NOMO-1 treated with dmso at 0.1 percent for 144 hours (cell line): ENCODE measurements at regions not wholly inside any gene's neighbourhood (a gene's known extent, or its start where the extent isn't known, plus 50 kb on each side); places are given as distances from the start of the nearest gene placed in this dataset.
A peak's percentile ranks its signal among the peaks of the same experiment; 100 is the strongest.
"Not testable (repeated sequence)": the region's sequence is repeated elsewhere in the genome, so short reads cannot be mapped to it uniquely, and the experiment has no call there.

Experiments
- DNase-seq: peaks from one replicate; lab custom pipeline; 2025; ENCODE audit not compliant: unreplicated experiment; lab: John Stamatoyannopoulos, UW

DNA sequence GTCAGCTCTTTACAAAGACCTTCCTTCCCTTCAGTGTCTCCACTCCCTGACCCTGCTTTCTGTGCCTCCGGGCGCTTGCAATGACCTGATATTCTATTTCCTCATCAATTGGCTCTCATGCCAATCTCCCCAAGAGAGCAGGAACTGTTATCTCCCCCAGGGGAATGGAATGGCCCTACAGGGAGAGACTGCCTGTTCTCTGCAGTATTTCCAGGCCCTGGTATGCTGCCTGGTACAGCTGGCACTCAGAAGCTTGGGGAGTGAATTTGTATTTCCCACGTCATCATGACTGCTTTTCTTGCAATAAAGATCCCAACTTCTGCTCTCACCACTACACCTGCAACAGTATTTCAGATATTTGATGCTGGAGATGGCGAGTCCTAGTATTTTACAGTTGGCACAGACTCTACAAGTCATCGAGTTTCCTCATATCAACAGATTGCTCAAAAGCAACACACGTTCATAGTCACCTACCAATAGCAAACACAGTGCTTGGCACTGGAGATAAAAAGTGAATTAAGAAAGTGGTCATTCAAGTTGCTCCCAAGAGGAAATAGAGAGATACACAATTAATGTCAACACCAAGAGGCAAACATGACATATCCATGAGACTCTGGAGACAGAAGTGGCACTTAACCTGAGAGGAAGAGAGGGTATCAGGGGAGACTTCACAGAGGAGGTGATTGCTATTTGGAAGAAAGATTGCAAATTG is 90.5 kb upstream of the EGFL6 start:
- no peak for DNase-seq

DNA sequence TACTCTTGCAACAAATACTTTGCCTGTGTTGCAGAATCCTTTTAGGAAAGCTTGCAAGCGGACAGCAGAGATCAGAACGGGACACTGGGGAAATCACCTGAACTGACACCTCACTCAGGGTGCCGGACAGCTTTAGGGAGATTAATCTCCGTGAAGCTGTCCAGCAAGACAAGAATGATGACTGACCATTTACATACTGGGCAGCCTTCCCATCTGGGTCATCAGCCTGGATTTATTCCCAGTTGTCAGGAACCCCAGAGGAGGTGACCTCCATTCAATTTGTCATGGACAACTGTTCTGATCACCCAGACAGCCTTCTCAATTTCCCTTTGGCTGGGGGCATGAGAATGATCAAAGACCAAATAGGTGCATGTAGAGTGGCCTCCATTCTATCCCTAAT is 93.0 kb upstream of the EGFL6 start:
- DNase-seq: no peak

DNA sequence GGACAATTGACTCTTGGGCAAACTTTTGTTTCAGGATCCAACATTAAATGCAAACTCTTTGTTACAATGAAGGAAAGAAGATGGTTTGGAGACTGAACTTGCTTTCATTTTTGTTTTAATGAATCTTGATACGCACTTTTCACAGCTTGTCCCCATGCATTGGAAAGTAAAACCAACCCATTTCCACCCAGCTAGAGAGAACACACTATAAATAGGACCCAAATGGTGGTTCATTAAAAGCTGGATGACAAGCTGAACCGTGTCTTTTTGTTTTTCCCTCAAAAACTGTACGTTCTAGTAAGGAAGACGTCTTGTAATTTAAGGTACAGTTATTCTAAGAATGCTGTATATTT is 95.3 kb upstream of the EGFL6 start:
- no peak for DNase-seq

DNA sequence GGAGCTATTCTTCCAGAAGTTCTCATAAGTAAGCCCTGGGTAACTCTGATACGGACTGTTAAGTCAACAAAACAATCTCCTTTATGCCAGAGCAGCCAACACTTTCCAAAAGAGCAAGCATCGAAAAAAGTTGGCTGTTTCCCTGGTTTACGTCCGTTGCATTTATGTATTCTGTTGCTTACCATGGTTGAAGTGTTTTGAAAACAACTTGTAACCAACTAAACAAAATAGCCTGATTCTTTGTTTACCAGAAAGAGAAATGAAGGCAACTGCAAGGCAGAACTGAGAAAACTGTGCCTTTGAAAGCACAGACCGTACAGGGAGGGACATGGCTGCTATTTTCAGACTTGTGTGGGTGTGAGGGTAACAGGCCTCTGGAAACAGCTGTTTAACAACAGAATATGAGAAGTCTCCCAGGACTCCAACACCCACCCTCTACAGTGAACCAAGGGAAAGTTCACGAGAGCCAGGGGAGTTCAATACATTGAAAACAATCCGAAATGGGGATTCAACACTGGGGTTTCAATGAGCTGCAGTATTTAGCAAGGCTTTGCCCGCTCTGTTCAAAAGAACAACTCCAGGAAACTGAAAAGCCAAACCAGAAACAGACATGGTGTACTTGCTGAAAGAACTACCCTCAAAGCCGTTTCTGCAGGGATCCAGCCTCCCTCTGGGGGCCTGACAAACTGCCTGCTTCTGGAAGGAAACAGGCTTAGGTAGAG is 95.8 kb upstream of the EGFL6 start:
- no peak for DNase-seq

DNA sequence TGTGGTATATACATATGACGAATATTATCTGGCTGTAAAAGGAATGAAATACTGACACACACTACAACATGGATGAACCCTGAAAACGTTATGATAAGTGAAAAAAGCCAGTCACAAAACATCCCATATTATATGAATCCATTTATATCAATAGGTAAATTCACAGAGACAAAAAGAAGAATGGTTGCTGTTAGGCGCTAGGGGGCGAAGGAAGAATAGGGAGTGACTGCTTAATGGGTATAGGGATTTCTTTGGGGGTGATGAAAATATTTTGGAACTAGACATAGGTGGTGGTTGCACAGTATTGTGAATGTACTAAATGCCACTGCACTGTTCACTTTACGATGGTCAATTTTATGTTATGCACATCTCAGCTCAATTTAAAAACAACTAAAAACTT is 96.4 kb upstream of the EGFL6 start:
- DNase-seq: no peak

GRCh38 chrX:13471269-13471668 is 98.1 kb upstream of the EGFL6 start:
- no peak for DNase-seq

DNA sequence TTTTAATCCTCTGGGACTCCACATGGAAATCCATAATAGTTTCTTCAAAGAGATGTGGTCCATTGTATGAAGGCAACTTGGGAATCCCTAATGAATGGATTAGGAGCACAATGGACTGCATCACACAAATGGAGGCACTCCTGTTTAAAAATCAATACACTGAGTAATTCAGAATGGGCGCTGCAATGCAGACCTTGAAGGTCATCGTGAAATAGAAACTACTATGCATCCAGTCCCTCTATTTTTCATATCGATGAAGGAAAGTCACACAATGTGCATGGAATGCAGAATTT is 98.8 kb upstream of the EGFL6 start:
- DNase-seq: no peak

DNA sequence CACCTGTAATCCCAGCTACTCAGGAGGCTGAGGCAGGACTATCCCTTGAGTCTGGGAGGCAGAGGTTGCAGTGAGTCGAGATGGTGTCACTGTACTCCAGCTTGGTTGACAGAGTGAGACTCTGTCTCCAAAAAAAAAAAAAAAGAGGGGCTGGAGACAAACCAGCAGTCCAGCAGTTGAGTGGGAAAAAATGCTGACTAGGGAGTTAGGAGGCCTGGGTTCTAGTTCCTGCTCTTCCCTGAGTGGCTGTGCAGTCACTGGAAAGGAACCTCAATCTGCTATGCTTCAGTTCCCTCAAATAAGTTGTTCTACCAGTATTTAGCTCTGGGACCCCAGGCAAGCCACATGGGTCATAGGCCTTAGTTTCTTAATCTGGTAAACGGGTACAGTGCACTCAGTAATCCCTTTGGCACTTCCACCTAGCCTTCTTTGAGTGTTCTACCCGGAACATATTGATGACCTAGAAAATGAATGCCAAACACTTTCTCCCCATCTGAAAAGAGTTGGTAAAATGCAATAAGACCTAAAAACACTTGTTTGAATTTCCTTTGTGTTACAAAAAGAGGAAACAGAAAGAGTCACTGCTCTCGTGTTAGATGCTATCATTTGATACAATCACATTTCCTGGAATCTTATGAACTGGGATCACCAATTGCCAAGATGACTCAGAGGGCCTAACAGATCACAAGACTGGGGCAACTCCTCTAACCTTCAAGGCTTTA is 99.3 kb upstream of the EGFL6 start:
- DNase-seq: no peak

GRCh38 chrX:13468096-13468495 is 101.3 kb upstream of the EGFL6 start:
- no peak for DNase-seq

DNA sequence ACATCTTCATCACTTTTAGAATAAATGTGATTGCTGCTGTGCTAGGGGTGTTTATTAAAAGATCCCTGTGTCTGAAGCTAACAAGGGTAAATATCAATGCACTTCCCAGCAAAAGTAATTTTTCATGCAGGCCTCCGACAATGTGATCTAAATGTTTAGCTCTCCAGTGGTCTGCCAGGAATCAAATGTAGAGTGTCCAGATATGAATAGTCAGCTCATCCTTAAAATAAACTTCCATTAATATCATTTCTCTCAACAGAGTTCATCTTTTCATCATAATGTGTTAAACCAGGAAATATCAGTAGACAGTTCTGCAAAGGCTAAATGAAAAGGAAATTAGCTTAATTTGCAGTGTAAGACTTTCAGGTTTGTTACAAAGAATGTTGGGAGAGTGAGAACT is 102.2 kb upstream of the EGFL6 start:
- DNase-seq: no peak

GRCh38 chrX:13464599-13465275 is 104.7 kb upstream of the EGFL6 start:
- no peak for DNase-seq

- DNase-seq: peak; percentile 2
Observed at GRCh38 chrX:13463608-13464007, 105.8 kb upstream of the EGFL6 start.

DNA sequence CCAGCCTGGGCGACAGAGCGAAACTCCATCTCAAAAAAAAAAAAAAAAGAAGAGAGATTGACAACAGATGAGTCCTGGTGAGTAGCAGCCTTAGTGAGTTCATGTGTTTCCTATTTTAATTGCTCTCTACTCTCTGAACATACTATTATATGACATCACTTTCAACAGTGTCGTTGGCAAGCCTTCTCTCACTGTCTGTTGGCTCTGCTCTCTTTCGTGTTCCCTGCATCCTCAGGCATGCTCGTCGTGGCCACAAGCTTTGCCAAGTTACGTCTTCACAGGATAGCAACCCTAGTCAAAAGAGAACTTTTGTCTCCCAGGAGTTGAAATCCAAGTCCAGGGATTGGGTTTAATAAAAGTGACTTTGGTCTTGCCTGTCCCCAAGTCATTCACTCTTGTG is 117.1 kb upstream of the EGFL6 start:
- no peak for DNase-seq

GRCh38 chrX:13449441-13449840 is 120.0 kb upstream of the EGFL6 start:
- DNase-seq: no peak

GRCh38 chrX:13448941-13449340 is 120.5 kb upstream of the EGFL6 start:
- DNase-seq: no peak

- DNase-seq: not testable (repeated sequence)
Observed at GRCh38 chrX:13441608-13442007, 121.8 kb upstream of the ATXN3L start.

GRCh38 chrX:13440176-13440575 is 120.3 kb upstream of the ATXN3L start:
- DNase-seq: no peak

DNA sequence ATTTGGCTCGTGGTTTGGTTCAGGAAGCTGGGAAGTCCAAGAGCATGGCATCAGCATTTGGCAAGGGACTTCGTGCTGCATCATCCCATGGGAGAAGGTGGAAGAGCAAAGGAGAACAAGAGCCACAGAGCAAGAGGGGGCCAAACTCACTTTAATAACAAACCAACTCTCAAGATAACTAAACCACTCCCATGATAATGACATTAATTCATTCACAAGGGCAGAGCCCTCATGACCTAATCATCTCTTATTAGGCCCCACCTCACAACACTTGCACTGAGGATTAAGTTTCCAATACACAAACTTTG is 113.4 kb upstream of the ATXN3L start:
- DNase-seq: no peak

GRCh38 chrX:13432414-13433297 is 112.8 kb upstream of the ATXN3L start:
- no peak for DNase-seq

DNA sequence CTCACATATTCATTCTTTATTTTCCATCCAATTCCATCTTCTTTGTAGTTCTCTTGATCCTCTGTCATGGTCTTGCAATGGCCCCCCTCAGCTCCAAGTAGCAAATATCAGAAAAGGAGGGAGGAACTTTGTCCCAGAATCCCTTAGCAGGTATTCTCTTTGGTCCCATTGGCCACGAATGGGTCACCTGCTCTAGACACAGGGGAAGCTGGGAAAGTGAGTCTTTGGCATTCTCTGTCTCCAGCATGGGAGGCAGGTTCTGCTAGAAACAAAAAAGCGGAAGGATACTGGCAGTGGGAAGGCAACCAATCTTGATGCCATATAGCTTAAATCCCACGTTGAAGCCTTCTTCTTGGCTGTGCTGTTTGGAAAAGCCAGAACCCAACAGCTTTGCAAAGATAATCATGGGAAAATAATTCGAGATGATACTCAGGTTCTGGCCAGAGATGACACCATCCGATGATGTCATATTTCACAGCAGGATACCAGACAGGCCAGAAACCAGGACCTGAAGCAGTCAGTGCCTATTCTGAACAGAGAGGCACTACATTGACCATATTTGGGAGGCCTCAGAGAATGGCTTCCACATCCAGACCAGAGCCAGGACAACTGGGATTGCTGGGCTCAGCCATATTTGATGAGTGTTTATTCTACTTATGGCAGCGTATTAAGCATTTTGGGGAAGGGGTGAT is 110.4 kb upstream of the ATXN3L start:
- no peak for DNase-seq
